ENCODE measurements at regions not wholly inside any gene's neighbourhood (a gene's known extent, or its start where the extent isn't known, plus 50 kb on each side); places are given as distances from the start of the nearest gene placed in this dataset.

GRCh38 chr16:13426269-13426668 is 493.7 kb upstream of the ERCC4 start:
- TF ChIP-seq SP1 (IDR thresholded peaks at IDR 0.05; ENCODE audit: low read depth) (no peak), POLR2A (IDR thresholded peaks at IDR 0.05; ENCODE audit: borderline replicate concordance, extremely low read depth, insufficient read depth, insufficient read length) (no peak)
